Suprapubic skin (tissue), 4 donors: ENCODE measurements at regions not wholly inside any gene's neighbourhood (a gene's known extent, or its start where the extent isn't known, plus 50 kb on each side); places are given as distances from the start of the nearest gene placed in this dataset.

ENCODE experiments used
- EP300 ChIP-seq: sonication (generic); formaldehyde crosslinking; IDR thresholded peaks from one replicate; pipeline ENCODE4 v1.6.1; 2017; ENCODE audit warnings: antibody characterized with exemption
- POLR2A ChIP-seq, 2 donors: fragments of 450-650 bp; IDR thresholded peaks; one replicate each; pipeline ENCODE4 v1.6.1; 2017; ENCODE audit warnings: antibody characterized with exemption in 2 of 2, mild to moderate bottlenecking in 2 of 2, moderate library complexity in 2 of 2
- POLR2AphosphoS5 ChIP-seq, 3 donors: sonication (generic); formaldehyde crosslinking; IDR thresholded peaks; one replicate each; pipeline ENCODE4 v1.6.1; 2017; ENCODE audit warnings: antibody characterized with exemption in 3 of 3
- TF ChIP-seq, protein P1 (sequence below), 2 donors: fragments of 200-600 bp in 1 of 2; fragments of 450-650 bp in 1 of 2; sonication (generic) in 1 of 2; IDR thresholded peaks; one replicate each; pipeline ENCODE4 v1.5.1; 2016 to 2019; ENCODE audit warnings: antibody characterized with exemption in 2 of 2, mild to moderate bottlenecking in 1 of 2, moderate library complexity in 1 of 2

DNA sequence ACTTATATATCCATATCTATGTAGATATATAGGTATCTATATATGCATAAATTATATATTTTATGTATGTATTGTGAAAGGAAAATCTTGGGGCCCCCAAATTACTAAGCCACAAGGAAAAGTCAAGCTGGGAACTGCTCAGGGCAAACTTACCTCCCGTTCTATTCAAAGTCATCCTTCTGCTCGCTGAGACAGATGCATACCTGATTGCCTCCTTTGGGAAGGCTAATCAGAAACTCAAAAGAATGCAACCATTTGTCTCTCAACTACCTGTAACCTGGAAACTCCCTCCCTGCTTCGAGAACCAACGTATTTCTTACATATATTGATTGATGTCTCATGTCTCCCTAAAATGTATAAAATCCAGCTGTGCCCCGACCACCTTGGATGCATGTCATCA lies 58.8 kb upstream of the C14orf132 start:
- TF ChIP-seq POLR2A (IDR thresholded peaks at IDR 0.05), result no peak
- TF ChIP-seq, protein P1, sequence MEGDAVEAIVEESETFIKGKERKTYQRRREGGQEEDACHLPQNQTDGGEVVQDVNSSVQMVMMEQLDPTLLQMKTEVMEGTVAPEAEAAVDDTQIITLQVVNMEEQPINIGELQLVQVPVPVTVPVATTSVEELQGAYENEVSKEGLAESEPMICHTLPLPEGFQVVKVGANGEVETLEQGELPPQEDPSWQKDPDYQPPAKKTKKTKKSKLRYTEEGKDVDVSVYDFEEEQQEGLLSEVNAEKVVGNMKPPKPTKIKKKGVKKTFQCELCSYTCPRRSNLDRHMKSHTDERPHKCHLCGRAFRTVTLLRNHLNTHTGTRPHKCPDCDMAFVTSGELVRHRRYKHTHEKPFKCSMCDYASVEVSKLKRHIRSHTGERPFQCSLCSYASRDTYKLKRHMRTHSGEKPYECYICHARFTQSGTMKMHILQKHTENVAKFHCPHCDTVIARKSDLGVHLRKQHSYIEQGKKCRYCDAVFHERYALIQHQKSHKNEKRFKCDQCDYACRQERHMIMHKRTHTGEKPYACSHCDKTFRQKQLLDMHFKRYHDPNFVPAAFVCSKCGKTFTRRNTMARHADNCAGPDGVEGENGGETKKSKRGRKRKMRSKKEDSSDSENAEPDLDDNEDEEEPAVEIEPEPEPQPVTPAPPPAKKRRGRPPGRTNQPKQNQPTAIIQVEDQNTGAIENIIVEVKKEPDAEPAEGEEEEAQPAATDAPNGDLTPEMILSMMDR (IDR thresholded peaks at IDR 0.05), result no peak
- no peak for TF ChIP-seq EP300
- no peak for TF ChIP-seq POLR2AphosphoS5 (IDR thresholded peaks at IDR 0.05)
